Activated naive CD8-positive, alpha-beta T cell treated with anti-CD3 and anti-CD28 coated beads for 36 hours (primary cell): ENCODE measurements at regions not wholly inside any gene's neighbourhood (a gene's known extent, or its start where the extent isn't known, plus 50 kb on each side); places are given as distances from the start of the nearest gene placed in this dataset.

Experiments
- DNase-seq: peaks from one replicate; pipeline ENCODE4 v3.0.0; 2021
- H3K27ac Mint-ChIP-seq: one replicate; pipeline ENCODE4 v1.8.0; 2022; ENCODE audit warnings: mild to moderate bottlenecking, moderate library complexity, mixed read lengths
- H3K27me3 Mint-ChIP-seq: one replicate; pipeline ENCODE4 v1.8.0; 2022; ENCODE audit warnings: mild to moderate bottlenecking, mixed read lengths
- H3K36me3 Mint-ChIP-seq: one replicate; pipeline ENCODE4 v1.8.0; 2021; ENCODE audit warnings: mild to moderate bottlenecking, mixed read lengths
- H3K4me1 Mint-ChIP-seq: one replicate; pipeline ENCODE4 v1.8.0; 2021; ENCODE audit warnings: mixed read lengths
- H3K4me3 Mint-ChIP-seq: one replicate; pipeline ENCODE4 v1.8.0; 2022; ENCODE audit warnings: mild to moderate bottlenecking, moderate library complexity, mixed read lengths
- H3K9me3 Mint-ChIP-seq: one replicate; pipeline ENCODE4 v1.8.0; 2022; ENCODE audit warnings: mixed read lengths

- H3K27me3 Mint-ChIP-seq: no peaks in the 10 kb centered on the region
- H3K36me3 Mint-ChIP-seq: no peaks in the 10 kb centered on the region
- H3K4me1 Mint-ChIP-seq: no peaks in the 10 kb centered on the region
- peaks cover 2% of the 10 kb centered on the region for H3K9me3 Mint-ChIP-seq
- H3K4me3 Mint-ChIP-seq: no peak overlapping the region
- DNase-seq: no peak
- H3K27ac Mint-ChIP-seq: no peak overlapping the region
Observed at GRCh38 chrX:125005863-125006262, 313.8 kb upstream of the TEX13C start.

- H3K4me3 Mint-ChIP-seq: no peak overlapping the region
- H3K27ac Mint-ChIP-seq: no peak overlapping the region
- peaks cover 5% of the 10 kb centered on the region for H3K9me3 Mint-ChIP-seq
- H3K4me1 Mint-ChIP-seq: no peaks in the 10 kb centered on the region
- DNase-seq: no peak
- H3K36me3 Mint-ChIP-seq: no peaks in the 10 kb centered on the region
- H3K27me3 Mint-ChIP-seq: no peaks in the 10 kb centered on the region
Observed at GRCh38 chrX:125006704-125007103, 313.0 kb upstream of the TEX13C start.

- H3K36me3 Mint-ChIP-seq: no peaks in the 10 kb centered on the region
- no peak for DNase-seq
- H3K27ac Mint-ChIP-seq: no peak overlapping the region
- no peak overlapping the region for H3K4me3 Mint-ChIP-seq
- peaks cover 5% of the 10 kb centered on the region for H3K9me3 Mint-ChIP-seq
- H3K4me1 Mint-ChIP-seq: no peaks in the 10 kb centered on the region
- H3K27me3 Mint-ChIP-seq: no peaks in the 10 kb centered on the region
Observed at GRCh38 chrX:125012585-125012984, 307.1 kb upstream of the TEX13C start.

GRCh38 chrX:125029131-125029530 is 290.5 kb upstream of the TEX13C start:
- Mint-ChIP-seq H3K9me3 (no peaks in the 10 kb centered on the region), H3K27me3 (no peaks in the 10 kb centered on the region), H3K4me3 (no peak overlapping the region), H3K36me3 (no peaks in the 10 kb centered on the region), H3K27ac (no peak overlapping the region), H3K4me1 (no peaks in the 10 kb centered on the region)
- DNase-seq: no peak
